ENCODE measurements at regions not wholly inside any gene's neighbourhood (a gene's known extent, or its start where the extent isn't known, plus 50 kb on each side); places are given as distances from the start of the nearest gene placed in this dataset.
A peak's percentile ranks its signal among the peaks of the same experiment; 100 is the strongest.

GRCh38 chr13:89903115-89903514, 1444.4 kb upstream of the MIR17HG start:
- FAIRE-seq (no peak), DNase-seq (ENCODE audit: insufficient read length, low spot score) (no peak)
- TF ChIP-seq CTCF (IDR thresholded peaks at IDR 0.05; ENCODE audit: insufficient read depth, missing control alignments) = no peak

DNA sequence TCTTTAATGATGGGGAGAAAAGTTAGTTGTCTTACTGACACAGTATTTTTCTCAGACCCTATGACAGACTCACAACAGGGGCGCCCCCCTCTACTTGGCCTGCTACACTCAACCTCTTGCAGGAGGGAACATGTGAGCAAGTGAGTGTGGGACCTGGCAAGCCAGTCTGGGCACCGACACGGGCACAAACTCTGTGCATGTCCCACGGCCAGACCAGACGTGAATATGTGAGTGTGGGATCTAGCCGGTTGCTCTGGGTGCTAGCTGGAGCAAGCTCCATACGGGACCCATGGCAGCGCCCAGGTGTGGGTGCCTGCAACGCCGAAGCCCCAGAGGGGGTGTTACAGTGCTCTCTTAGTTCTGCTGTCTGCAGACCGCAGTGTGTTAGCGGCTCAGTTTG, 1437.3 kb upstream of the MIR17HG start:
- TF ChIP-seq CTCF (IDR thresholded peaks at IDR 0.05; ENCODE audit: insufficient read depth, missing control alignments) = no peak
- no peak for FAIRE-seq

GRCh38 chr13:89916551-89916950, 1430.9 kb upstream of the MIR17HG start:
- DNase-seq (ENCODE audit: insufficient read length, low spot score) (no peak), FAIRE-seq (no peak)
- no peak for TF ChIP-seq CTCF (IDR thresholded peaks at IDR 0.05; ENCODE audit: insufficient read depth, missing control alignments)

More for the DNA sequence above, 1437.3 kb upstream of the MIR17HG start:
- no peak for DNase-seq (ENCODE audit: insufficient read length, low spot score)

- TF ChIP-seq CTCF (IDR thresholded peaks at IDR 0.05; ENCODE audit: insufficient read depth, missing control alignments) = no peak
- DNase-seq (ENCODE audit: insufficient read length, low spot score) (no peak), FAIRE-seq (no peak)
These were observed 1427.0 kb upstream of the MIR17HG start for GRCh38 chr13:89920461-89920860.

DNA sequence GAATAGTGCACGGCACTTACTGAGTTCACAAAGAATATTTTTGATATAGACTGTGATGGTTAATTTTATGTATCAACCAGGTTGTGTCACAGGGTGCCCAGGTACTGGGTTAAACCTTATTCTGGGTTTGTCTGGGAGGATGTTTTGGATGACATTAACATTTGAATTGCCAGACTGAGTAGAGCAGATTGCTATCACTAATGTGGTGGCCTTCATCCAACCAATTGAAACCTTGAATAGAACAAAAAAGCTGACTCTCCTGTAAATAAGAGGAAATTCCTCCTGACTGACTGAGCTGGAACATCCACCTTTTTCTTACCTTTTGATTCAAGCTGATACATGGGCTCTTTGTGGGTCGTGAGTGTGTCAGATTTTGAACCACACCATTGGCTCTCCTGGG, 1424.4 kb upstream of the MIR17HG start:
- TF ChIP-seq CTCF (IDR thresholded peaks at IDR 0.05; ENCODE audit: insufficient read depth, missing control alignments) = no peak
- FAIRE-seq (no peak), DNase-seq (ENCODE audit: insufficient read length, low spot score) (no peak)

- no peak for TF ChIP-seq CTCF (IDR thresholded peaks at IDR 0.05; ENCODE audit: insufficient read depth, missing control alignments)
- DNase-seq (ENCODE audit: insufficient read length, low spot score) (no peak), FAIRE-seq (no peak)
These were observed 1423.8 kb upstream of the MIR17HG start for GRCh38 chr13:89923736-89924135.

GRCh38 chr13:89925107-89925506, 1422.4 kb upstream of the MIR17HG start:
- DNase-seq (ENCODE audit: insufficient read length, low spot score) (no peak), FAIRE-seq (peak; percentile 46)
- peak; percentile 48 for TF ChIP-seq CTCF (IDR thresholded peaks at IDR 0.05; ENCODE audit: insufficient read depth, missing control alignments)
